Liver (tissue), 7 donors: ENCODE measurements at regions not wholly inside any gene's neighbourhood (a gene's known extent, or its start where the extent isn't known, plus 50 kb on each side); places are given as distances from the start of the nearest gene placed in this dataset.

Experiments used
- DNase-seq: peaks from one replicate; pipeline ENCODE4 v3.0.0-alpha.2; 2017; ENCODE audit warnings: low spot score
- H3K27ac ChIP-seq, 2 donors: one replicate each; pipeline ENCODE4 v1.7.0; 2013; ENCODE audit warnings: inconsistent platforms in 2 of 2, low read length in 2 of 2, control low read depth in 1 of 2, low read depth in 1 of 2, mild to moderate bottlenecking in 1 of 2
- H3K27me3 ChIP-seq, 4 donors: one replicate each; pipeline versions ENCODE4 v1.6.1 to v1.7.0; 2013; ENCODE audit warnings: low read length in 3 of 4, inconsistent platforms in 1 of 4, mild to moderate bottlenecking in 1 of 4, moderate library complexity in 1 of 4; ENCODE audit not compliant: control insufficient read depth in 4 of 4, insufficient read depth in 4 of 4
- H3K36me3 ChIP-seq, 4 donors: one replicate each; pipeline versions ENCODE4 v1.6.1 to v1.7.0; 2013; ENCODE audit warnings: low read length in 3 of 4, mild to moderate bottlenecking in 3 of 4, low read depth in 1 of 4, moderate library complexity in 1 of 4; ENCODE audit not compliant: control insufficient read depth in 4 of 4, insufficient read depth in 3 of 4
- H3K4me1 ChIP-seq, 4 donors: one replicate each; pipeline versions ENCODE4 v1.6.1 to v1.7.0; 2013; ENCODE audit warnings: low read length in 3 of 4, mild to moderate bottlenecking in 3 of 4, moderate library complexity in 1 of 4; ENCODE audit not compliant: control insufficient read depth in 4 of 4, insufficient read depth in 4 of 4
- H3K4me3 ChIP-seq, 3 donors: one replicate each; pipeline versions ENCODE4 v1.6.1 to v1.7.0; 2013; ENCODE audit warnings: low read length in 3 of 3, control low read depth in 1 of 3, low read depth in 1 of 3, mild to moderate bottlenecking in 1 of 3
- H3K9ac ChIP-seq, 2 donors: one replicate each; pipeline ENCODE4 v1.7.0; 2013; ENCODE audit warnings: low read length in 2 of 2, mild to moderate bottlenecking in 2 of 2, moderate library complexity in 2 of 2, control low read depth in 1 of 2, low read depth in 1 of 2
- H3K9me3 ChIP-seq, 4 donors: one replicate each; pipeline versions ENCODE4 v1.6.1 to v1.7.0; 2013; ENCODE audit warnings: low read length in 3 of 4; ENCODE audit not compliant: control insufficient read depth in 4 of 4
- EGR1 ChIP-seq, 2 donors: IDR thresholded peaks; 2 replicates each; pipeline ENCODE4 v1.6.1; 2016 to 2018; ENCODE audit warnings: antibody characterized with exemption in 2 of 2, low read depth in 2 of 2
- FOXA1 ChIP-seq: IDR thresholded peaks from 2 replicates; pipeline ENCODE4 v1.6.1; 2016; ENCODE audit warnings: antibody characterized with exemption
- FOXA2 ChIP-seq: IDR thresholded peaks from 2 replicates; pipeline ENCODE4 v1.6.1; 2016; ENCODE audit warnings: antibody characterized with exemption
- GABPA ChIP-seq, 2 donors: IDR thresholded peaks in 1 of 2; conservative IDR thresholded peaks in 1 of 2; 2 replicates each; pipeline ENCODE4 v1.6.1; 2016; ENCODE audit warnings: antibody characterized with exemption in 2 of 2, mild to moderate bottlenecking in 1 of 2, moderate library complexity in 1 of 2
- HNF4A ChIP-seq, 2 donors: conservative IDR thresholded peaks; 2 replicates each; pipeline ENCODE4 v1.6.1; 2016; ENCODE audit warnings: antibody characterized with exemption in 2 of 2, mild to moderate bottlenecking in 2 of 2
- HNF4G ChIP-seq: IDR thresholded peaks from 2 replicates; pipeline ENCODE4 v1.6.1; 2016; ENCODE audit warnings: antibody characterized with exemption
- JUND ChIP-seq, 2 donors: IDR thresholded peaks; 2 replicates each; pipeline ENCODE4 v1.6.1; 2016; ENCODE audit warnings: antibody characterized with exemption in 2 of 2
- NR2F2 ChIP-seq: IDR thresholded peaks from 2 replicates; pipeline ENCODE4 v1.6.1; 2016; ENCODE audit warnings: antibody characterized with exemption
- REST ChIP-seq: IDR thresholded peaks from 2 replicates; pipeline ENCODE4 v1.6.1; 2016; ENCODE audit warnings: antibody characterized with exemption, mild to moderate bottlenecking
- RXRA ChIP-seq, 2 donors: IDR thresholded peaks; 2 replicates each; pipeline ENCODE4 v1.6.1; 2017 to 2018; ENCODE audit warnings: antibody characterized with exemption in 2 of 2, mild to moderate bottlenecking in 1 of 2
- SP1 ChIP-seq: IDR thresholded peaks from 2 replicates; pipeline ENCODE4 v1.6.1; 2018; ENCODE audit warnings: antibody characterized with exemption, mild to moderate bottlenecking
- TAF1 ChIP-seq: conservative IDR thresholded peaks from 2 replicates; pipeline ENCODE4 v1.6.1; 2016; ENCODE audit warnings: antibody characterized with exemption, mild to moderate bottlenecking
- YY1 ChIP-seq: IDR thresholded peaks from 2 replicates; pipeline ENCODE4 v1.6.1; 2016; ENCODE audit warnings: antibody characterized with exemption, mild to moderate bottlenecking
- WGBS: extraction: QIAGEN DNeasy Blood & Tissue Kit; methylation state at CpG from one replicate; pipeline ENCODE4 v1.1.7; 2013; 5-methylcytosine and 5-hydroxymethylcytosine counted together
- TF ChIP-seq, protein P1 (sequence below): IDR thresholded peaks from 2 replicates; pipeline ENCODE4 v1.6.1; 2016; ENCODE audit warnings: antibody characterized with exemption
- TF ChIP-seq, protein P2 (sequence below): IDR thresholded peaks from 2 replicates; pipeline ENCODE4 v1.6.1; 2016; ENCODE audit warnings: antibody characterized with exemption
- TF ChIP-seq, protein P3 (sequence below): IDR thresholded peaks from 2 replicates; pipeline ENCODE4 v1.6.1; 2016; ENCODE audit warnings: antibody characterized with exemption
- donor health status: healthy.
- donor health status: healthy.
- donor health status: healthy.
- donor health status: healthy.

GRCh38 chr3:68571321-68571720 is 361.0 kb downstream of the TAFA4 start:
- Histone ChIP-seq H3K9ac (no peak overlapping the region), H3K27ac (no peak overlapping the region), H3K36me3 (no peaks in the 10 kb centered on the region), H3K9me3 (no peaks in the 10 kb centered on the region), H3K4me3 (no peak overlapping the region), H3K4me1 (no peaks in the 10 kb centered on the region), H3K27me3 (no peaks in the 10 kb centered on the region)
- no peak for DNase-seq
- 73% methylated on average over 2 of the region's 2 CpGs for WGBS
- TF ChIP-seq HNF4A (conservative IDR thresholded peaks at IDR 0.05) = no peak
- TF ChIP-seq YY1 = no peak
- no peak for TF ChIP-seq FOXA2
- TF ChIP-seq GABPA (IDR thresholded peaks at IDR 0.05 in 1 of 2, conservative IDR thresholded peaks at IDR 0.05 in 1 of 2) = no peak
- no peak for TF ChIP-seq TAF1
- TF ChIP-seq REST = no peak
- TF ChIP-seq HNF4G = no peak
- TF ChIP-seq NR2F2 = no peak
- no peak for TF ChIP-seq FOXA1
- no peak for TF ChIP-seq RXRA (IDR thresholded peaks at IDR 0.05)
- TF ChIP-seq, protein P1, sequence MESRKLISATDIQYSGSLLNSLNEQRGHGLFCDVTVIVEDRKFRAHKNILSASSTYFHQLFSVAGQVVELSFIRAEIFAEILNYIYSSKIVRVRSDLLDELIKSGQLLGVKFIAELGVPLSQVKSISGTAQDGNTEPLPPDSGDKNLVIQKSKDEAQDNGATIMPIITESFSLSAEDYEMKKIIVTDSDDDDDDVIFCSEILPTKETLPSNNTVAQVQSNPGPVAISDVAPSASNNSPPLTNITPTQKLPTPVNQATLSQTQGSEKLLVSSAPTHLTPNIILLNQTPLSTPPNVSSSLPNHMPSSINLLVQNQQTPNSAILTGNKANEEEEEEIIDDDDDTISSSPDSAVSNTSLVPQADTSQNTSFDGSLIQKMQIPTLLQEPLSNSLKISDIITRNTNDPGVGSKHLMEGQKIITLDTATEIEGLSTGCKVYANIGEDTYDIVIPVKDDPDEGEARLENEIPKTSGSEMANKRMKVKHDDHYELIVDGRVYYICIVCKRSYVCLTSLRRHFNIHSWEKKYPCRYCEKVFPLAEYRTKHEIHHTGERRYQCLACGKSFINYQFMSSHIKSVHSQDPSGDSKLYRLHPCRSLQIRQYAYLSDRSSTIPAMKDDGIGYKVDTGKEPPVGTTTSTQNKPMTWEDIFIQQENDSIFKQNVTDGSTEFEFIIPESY = no peak

DNA sequence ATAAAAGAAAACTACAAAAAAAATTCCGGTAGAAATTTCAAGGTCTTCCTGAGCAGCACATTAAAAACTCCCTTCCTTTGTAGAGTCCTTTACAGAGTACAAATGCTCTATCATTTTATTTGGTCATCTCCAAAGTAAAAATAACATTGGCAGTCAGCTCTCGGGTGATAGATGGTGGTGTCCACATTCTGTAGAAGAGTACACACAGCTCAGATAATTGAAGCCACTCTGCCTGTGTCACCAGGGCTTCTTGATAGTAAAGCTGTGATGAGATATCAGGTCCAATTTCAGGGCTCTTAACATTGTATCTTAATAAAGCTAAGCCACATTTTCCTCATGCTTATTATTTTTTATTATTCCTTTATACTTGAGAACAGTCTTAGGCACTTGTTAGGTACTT is 371.6 kb downstream of the TAFA4 start:
- DNase-seq = no peak
- Histone ChIP-seq H3K36me3 (no peaks in the 10 kb centered on the region), H3K4me3 (no peak overlapping the region), H3K4me1 (no peaks in the 10 kb centered on the region), H3K9me3 (no peaks in the 10 kb centered on the region), H3K27me3 (peaks cover 0 to 2% (median 0%) of the 10 kb centered on the region in 4 donors), H3K27ac (no peak overlapping the region), H3K9ac (no peak overlapping the region)
- TF ChIP-seq GABPA (IDR thresholded peaks at IDR 0.05 in 1 of 2, conservative IDR thresholded peaks at IDR 0.05 in 1 of 2) (no peak), JUND (IDR thresholded peaks at IDR 0.05) (no peak)
- 58% methylated on average over 2 of the region's 2 CpGs for WGBS

GRCh38 chr3:68535782-68536181 is 396.6 kb downstream of the TAFA4 start:
- Histone ChIP-seq H3K9ac (no peak overlapping the region), H3K27ac (no peak overlapping the region), H3K36me3 (no peaks in the 10 kb centered on the region), H3K27me3 (no peaks in the 10 kb centered on the region), H3K4me1 (no peaks in the 10 kb centered on the region), H3K9me3 (no peaks in the 10 kb centered on the region), H3K4me3 (no peak overlapping the region)
- TF ChIP-seq FOXA2 = no peak
- TF ChIP-seq, protein P2, sequence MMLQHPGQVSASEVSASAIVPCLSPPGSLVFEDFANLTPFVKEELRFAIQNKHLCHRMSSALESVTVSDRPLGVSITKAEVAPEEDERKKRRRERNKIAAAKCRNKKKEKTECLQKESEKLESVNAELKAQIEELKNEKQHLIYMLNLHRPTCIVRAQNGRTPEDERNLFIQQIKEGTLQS = no peak
- TF ChIP-seq, protein P3, sequence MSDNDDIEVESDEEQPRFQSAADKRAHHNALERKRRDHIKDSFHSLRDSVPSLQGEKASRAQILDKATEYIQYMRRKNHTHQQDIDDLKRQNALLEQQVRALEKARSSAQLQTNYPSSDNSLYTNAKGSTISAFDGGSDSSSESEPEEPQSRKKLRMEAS = no peak
- no peak for TF ChIP-seq SP1
- no peak for TF ChIP-seq TAF1
- TF ChIP-seq, protein P1 = no peak
- no peak for TF ChIP-seq RXRA (IDR thresholded peaks at IDR 0.05)
- TF ChIP-seq GABPA (IDR thresholded peaks at IDR 0.05 in 1 of 2, conservative IDR thresholded peaks at IDR 0.05 in 1 of 2) = no peak
- no peak for TF ChIP-seq HNF4A (conservative IDR thresholded peaks at IDR 0.05)
- TF ChIP-seq EGR1 (IDR thresholded peaks at IDR 0.05; ENCODE audit: low read depth in 2 of 2) = no peak
- no peak for TF ChIP-seq REST
- no peak for DNase-seq
